ENCODE measurements at regions not wholly inside any gene's neighbourhood (a gene's known extent, or its start where the extent isn't known, plus 50 kb on each side); places are given as distances from the start of the nearest gene placed in this dataset.
"Not testable (repeated sequence)": the region's sequence is repeated elsewhere in the genome, so short reads cannot be mapped to it uniquely, and the experiment has no call there.

GRCh38 chr20:22821796-22822195, 213.3 kb upstream of the SSTR4 start:
- DNase-seq, result no peak

DNA sequence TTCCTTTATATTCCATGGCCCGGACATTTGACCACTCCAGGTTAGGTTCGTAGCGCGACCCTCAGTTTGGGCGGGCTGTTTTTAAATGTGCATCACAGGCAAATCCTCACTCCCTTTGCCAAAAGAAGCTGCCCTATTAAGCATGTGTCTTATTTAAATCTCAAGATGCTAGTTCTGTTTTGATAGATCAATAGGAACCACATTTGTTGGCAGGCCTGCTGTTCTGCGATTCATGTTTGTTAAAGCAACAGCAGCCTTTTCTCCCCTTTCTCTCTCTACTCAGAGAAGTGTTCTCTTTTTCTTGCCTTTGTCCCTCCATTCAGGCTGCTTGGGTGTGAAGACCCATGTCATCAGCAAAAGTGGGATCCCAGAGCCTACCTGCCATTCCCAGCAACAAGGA, 212.0 kb upstream of the SSTR4 start:
- DNase-seq, result no peak

DNA sequence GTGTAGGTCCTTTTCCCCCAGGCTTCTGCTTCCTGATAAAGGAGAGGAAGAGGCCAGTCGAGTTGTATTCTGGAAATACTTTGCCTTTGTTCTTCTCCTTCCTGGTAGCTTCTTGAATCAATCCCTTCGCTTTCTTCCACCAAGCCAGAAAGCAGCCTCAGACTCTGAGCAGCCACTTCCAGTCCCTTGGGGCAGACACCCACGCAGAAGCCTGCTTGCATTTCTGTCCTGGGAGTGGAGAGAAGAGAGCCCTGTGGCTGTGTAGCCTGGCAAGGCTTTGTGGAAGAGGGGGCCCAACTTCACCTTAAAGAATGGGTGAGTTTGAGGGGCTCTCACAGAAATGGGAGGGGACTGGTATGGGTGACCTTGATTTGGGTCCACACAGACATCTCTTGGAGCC, 211.0 kb upstream of the SSTR4 start:
- DNase-seq, result no peak

DNA sequence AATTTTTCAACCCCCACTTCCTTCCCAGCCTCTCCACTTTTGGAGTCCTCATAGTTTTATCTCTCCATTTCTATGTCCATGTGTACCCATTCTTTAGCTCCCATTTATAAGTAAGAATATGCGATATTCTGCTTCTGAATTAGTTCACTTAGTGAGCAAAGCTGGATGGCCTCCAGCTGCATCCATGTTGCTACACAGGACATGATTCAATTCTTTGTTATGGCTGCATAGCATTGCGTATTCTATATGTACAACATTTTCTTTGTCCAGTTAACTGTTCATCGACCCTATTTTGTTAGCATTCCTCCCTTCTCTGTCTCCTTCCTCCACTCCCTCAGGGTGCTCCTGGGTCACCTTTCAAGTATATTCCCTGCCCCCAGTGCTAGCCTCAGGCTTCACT, 210.0 kb upstream of the SSTR4 start:
- DNase-seq, result no peak

- DNase-seq, result no peak
Observed at GRCh38 chr20:22825546-22825945, 209.6 kb upstream of the SSTR4 start.

GRCh38 chr20:22826306-22827230, 208.5 kb upstream of the SSTR4 start:
- no peak for DNase-seq

GRCh38 chr20:22827916-22828315, 207.2 kb upstream of the SSTR4 start:
- DNase-seq, result no peak

GRCh38 chr20:22829356-22829755, 205.8 kb upstream of the SSTR4 start:
- no peak for DNase-seq

DNA sequence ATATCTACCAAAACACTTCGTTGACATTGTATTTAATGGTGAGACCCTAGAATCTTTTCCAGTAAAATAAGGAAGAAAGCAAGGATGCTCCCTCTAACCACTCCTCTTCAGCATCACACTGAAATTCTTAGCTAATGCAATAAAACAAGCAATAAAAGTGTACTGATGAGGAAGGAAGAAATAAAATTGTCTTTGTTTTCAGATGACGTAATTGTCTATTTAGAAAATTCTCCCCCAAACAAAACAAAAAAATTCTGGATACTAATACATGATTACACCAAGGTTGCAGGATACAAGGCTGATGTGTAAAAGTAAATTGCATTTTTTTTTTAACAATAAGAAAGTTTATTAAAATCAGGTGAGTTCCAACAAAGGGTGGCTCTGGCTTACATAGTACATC, 205.0 kb upstream of the SSTR4 start:
- no peak for DNase-seq

- DNase-seq, result not testable (repeated sequence)
Observed at GRCh38 chr20:22830715-22831114, 204.4 kb upstream of the SSTR4 start.

DNA sequence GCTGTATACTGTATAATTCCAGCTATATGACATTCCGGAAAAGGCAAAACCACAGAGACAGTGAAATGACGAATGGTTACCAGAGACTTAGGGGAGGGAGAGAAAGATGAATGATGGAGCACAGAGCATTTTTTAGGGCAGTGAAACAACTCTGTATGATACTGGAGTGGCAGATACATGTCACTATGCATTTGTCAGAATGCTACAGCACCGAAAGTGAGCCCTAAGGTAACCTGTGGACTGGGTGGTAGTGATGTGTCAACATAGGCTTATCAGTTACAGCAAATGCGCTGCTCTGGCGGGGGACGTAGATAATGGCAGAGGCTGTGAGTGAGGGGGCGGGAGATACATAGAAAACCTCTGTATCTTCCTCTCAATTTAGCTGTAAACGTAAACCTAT, 201.3 kb upstream of the SSTR4 start:
- no peak for DNase-seq

DNA sequence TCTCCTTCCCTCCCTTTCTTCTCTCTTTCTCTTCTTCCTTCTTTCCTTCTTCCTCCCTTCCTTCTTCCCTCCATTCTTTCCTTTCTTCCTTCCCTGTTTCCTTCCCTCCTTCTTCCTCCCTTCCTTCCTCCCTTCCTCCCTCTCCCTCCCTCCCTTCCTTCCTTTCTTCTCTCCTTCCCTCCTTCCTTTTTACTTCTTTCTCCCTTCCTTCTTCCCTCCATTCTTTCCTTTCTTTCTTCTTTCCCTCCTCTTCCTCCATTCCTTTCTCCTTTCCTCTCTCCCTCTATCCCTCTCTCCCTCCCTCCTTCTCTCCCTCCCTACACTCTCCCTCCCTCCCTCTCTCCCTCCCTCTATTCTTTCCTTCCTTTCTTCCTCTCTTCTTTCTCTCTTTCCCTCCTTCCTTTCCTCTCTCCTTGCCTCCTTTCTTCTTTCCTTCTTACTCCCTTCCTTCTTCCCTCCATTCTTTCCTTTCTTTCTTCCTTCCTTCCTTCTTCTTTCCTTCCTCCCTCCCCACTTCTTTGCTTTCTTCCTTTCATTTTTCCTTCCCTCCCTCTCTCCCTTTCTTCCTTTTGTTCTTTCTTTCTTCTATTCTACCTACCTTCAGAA, 200.4 kb upstream of the SSTR4 start:
- DNase-seq, result no peak

DNA sequence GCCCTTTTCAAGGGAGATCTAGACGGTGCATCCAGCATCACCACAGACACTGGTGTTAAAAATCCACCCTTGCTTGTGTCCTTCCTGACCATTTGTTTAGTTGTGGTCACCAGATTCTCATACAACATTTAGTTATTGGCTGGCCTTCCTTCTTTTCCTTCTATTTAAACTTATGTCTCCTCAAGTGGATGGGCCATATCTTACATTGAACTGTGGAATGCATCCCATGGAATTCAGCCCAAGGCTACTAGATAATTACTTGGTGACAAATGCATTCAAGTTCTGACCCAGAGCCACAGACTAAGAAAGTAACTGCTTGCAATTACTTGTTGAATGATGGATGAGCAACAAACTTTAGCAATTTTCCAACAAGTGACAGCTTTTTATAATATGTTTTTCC, 198.9 kb upstream of the SSTR4 start:
- DNase-seq, result no peak

DNA sequence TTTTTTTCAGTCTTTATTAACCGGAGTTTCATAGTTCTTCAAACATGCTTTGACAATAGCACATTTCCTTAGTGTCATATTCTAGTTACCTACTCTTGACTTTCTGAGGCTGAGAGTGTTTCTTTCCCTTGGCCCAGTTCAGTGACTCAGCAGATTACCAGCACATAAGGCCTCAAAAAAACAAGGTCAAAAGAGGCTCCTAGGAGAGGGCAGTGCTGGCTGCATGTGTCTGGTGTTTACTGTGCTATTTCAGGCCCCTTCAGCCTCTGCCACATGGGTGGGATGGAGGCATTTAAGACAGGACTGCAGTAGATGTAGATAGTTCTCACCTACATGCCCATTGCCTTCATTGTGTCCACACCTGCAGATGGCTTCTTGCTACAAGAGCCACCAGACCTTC, 198.2 kb upstream of the SSTR4 start:
- DNase-seq, result no peak

- no peak for DNase-seq
Observed at GRCh38 chr20:22838001-22838400, 197.1 kb upstream of the SSTR4 start.

GRCh38 chr20:22841846-22842245, 193.3 kb upstream of the SSTR4 start:
- no peak for DNase-seq

DNA sequence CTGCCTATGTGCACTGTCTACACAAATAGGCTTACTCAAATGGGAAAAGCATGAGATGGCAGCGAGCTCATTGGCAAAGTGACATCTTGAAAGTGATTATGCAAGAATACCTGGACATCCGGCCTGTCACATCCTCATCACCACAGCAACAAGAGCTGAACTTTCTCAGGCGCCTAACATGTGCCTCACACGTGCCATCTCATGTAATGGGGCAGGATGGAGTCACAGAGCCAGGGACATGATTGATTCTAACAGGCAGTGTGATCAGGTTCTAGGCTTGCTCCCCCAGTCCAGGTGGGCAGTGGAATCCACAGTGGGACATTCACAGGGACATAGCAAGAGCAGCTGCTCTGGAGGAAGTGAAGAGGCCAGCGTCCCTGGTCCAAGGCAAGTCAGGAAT, 192.3 kb upstream of the SSTR4 start:
- no peak for DNase-seq

- DNase-seq, result no peak
Observed at GRCh38 chr20:22844959-22845358, 190.2 kb upstream of the SSTR4 start.

- no peak for DNase-seq
Observed at GRCh38 chr20:22846863-22847262, 188.2 kb upstream of the SSTR4 start.

GRCh38 chr20:22848364-22848763, 186.7 kb upstream of the SSTR4 start:
- DNase-seq, result no peak

DNA sequence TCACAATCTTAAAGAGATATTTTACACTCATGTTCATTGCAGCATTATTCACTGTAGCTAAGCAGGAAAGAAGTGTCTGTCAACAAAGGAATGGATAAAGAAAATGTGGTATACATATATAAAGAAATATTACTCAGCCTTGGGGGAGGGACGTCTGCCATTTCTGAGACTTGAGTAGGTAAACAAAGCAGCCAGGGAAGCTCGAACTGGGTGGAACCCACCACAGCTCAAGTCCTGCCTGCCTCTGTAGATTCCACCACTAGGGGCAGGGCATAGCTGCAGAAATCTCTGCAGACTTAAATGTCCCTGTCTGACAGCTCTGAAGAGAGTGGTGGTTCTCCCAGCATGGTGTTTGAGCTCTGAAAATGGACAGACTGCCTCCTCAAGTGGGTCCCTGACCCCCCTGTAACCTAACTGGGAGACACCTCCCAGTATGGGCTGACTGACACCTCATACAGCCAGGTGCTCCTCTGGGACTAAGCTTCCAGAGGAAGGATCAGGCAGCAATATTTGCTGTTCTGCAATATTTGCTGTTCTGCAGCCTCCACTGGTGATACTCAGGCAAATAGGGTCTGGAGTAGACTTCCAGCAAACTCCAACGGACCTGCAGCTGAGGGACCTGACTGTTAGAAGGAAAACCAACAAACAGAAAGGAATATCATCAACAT, 183.3 kb upstream of the SSTR4 start:
- not testable (repeated sequence) for DNase-seq

- no peak for DNase-seq
Observed at GRCh38 chr20:22861231-22861980, 173.7 kb upstream of the SSTR4 start.

DNA sequence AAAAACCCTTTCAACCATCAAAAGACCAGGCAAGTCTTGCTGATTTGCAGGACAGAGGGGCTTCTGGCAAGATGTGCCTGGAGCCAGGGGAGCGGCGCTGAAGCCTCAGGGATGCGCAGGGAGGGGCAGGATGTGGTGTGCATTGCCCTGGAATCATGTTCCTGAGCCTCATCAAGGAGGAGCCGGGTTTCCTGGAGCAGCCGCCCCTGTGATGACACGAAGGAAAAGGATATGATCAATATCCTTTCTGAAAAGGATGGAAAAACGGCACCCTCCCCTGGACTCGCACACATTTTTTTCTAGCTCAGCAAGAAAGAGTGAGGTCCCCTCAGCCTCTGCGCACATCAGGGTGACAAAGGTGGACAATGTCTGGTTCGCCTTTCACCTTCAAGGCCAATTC, 173.1 kb upstream of the SSTR4 start:
- no peak for DNase-seq
